BLaER1 (cell line): ENCODE measurements at regions not wholly inside any gene's neighbourhood (a gene's known extent, or its start where the extent isn't known, plus 50 kb on each side); places are given as distances from the start of the nearest gene placed in this dataset.
A peak's percentile ranks its signal among the peaks of the same experiment; 100 is the strongest.

ENCODE experiments used
- H3K27ac ChIP-seq: shearing (Covaris generic); formaldehyde crosslinking; 2 replicates; pipeline ENCODE4 v1.8.1; 2022
- H3K27me3 ChIP-seq: shearing (Covaris generic); formaldehyde crosslinking; 2 replicates; pipeline ENCODE4 v1.8.1; 2022
- H3K36me3 ChIP-seq: shearing (Covaris generic); formaldehyde crosslinking; 2 replicates; pipeline ENCODE4 v1.8.1; 2022
- H3K4me1 ChIP-seq: shearing (Covaris generic); formaldehyde crosslinking; 2 replicates; pipeline ENCODE4 v1.8.1; 2022
- H3K4me2 ChIP-seq: shearing (Covaris generic); formaldehyde crosslinking; 2 replicates; pipeline ENCODE4 v1.8.1; 2022
- H3K4me3 ChIP-seq: shearing (Covaris generic); formaldehyde crosslinking; 2 replicates; pipeline ENCODE4 v1.8.1; 2022
- H3K9ac ChIP-seq: shearing (Covaris generic); formaldehyde crosslinking; 2 replicates; pipeline ENCODE4 v1.8.1; 2022
- H3K9me3 ChIP-seq: shearing (Covaris generic); formaldehyde crosslinking; 2 replicates; pipeline ENCODE4 v1.8.1; 2022
- H4K20me1 ChIP-seq: shearing (Covaris generic); formaldehyde crosslinking; 2 replicates; pipeline ENCODE4 v1.8.1; 2022
- Cebpa-rat ChIP-seq: shearing (Covaris generic); IDR thresholded peaks from 2 replicates; pipeline ENCODE4 v1.8.1; 2022

DNA sequence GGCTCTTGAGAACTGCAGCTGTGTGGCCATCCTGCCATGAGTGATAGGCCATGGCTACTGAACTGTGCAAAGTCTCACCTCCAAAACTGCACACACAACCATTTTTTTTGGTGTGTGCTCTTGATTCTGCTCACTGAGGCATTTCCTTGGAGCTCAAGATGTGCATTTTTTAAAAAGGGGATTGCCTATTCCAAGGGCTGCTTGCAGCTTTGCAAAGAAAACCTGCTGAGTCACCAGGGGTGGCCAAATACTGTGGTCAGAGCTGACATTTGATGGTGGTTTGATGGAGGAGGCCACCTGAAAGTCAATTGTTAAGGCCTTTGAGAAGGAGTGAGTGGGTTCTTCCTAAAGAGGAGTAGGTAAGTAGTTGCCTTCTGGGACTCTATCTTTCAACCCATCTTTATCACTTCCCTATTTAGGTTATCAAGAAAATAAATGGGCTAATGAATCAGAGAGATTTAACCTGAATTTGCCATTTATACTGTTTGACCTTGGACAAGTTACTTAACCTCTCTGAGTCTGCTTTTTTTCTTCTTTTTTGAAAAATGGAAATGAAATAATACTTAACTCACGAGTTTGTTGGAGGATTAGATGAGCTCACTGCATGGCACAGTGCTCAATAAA is 87.9 kb downstream of the CHST2 start:
- Histone ChIP-seq H3K27me3 (no peaks in the 10 kb centered on the region), H3K4me1 (peaks cover 48% of the 10 kb centered on the region), H3K36me3 (no peaks in the 10 kb centered on the region), H3K9me3 (peaks cover 19% of the 10 kb centered on the region), H3K4me3 (no peak overlapping the region), H3K27ac (peak overlapping the region; percentile 64), H3K9ac (peak overlapping the region; percentile 44; the same call in 1 of the 2 replicates), H3K4me2 (peak overlapping the region; percentile 65), H4K20me1 (no peaks in the 10 kb centered on the region)
- no peak for TF ChIP-seq Cebpa-rat

DNA sequence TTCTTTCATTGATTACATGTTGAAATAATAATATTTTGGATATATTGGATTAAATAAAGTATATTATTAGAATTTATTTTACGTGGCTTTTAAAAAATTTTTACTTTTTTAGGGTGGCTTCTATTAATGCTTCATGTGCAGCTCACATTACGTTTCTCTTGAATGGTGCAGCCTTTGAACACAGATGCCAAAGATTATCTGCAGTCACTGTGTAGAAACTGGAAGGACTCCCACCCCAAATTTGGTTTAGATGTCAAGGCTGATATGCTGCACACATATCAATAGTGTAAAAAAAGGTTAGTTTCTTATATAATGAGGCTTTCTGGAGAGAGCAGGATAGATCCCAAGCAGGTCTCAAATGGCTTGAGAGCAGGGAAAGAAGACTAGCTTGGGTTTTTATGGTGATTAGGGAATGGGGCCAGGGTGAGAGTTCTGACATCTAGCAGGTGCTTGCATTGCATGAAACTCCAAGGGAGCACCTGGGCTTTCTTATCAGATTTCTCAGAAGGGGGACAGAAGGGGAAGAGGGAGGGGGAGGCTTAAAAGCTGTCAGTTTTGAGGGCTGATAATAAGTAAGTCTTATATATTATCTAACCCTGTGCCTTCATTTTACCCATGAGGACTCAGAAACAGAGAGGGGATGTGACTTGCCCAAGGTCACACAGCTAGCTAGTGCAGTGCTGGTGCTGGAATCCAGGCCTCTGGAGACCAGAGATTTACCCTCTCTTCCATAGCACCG is 89.6 kb downstream of the CHST2 start:
- Histone ChIP-seq H3K4me1 (peaks cover 47% of the 10 kb centered on the region), H3K4me2 (peak overlapping the region; percentile 17; the same call in 1 of the 2 replicates), H3K9me3 (peaks cover 26% of the 10 kb centered on the region), H3K36me3 (no peaks in the 10 kb centered on the region), H3K9ac (no peak overlapping the region), H3K27me3 (no peaks in the 10 kb centered on the region), H3K27ac (no peak overlapping the region), H4K20me1 (no peaks in the 10 kb centered on the region), H3K4me3 (no peak overlapping the region)
- no peak for TF ChIP-seq Cebpa-rat

DNA sequence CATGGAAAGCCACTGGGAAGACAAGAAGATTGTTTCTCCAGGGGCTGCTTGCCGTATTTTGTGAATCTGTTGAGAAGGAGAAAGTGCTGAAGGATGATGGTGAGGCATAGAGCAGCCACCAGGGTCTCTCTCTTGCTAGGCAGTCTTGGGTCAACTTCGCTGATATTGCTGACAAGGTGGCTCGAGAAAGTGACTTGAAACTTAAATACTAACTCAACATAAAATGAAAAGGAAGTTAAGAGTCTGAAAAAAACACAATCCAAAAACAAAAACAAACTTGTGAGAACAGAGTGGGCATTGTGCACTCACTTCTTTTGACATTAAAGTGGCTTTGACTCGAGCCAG is 90.1 kb downstream of the CHST2 start:
- H3K9ac ChIP-seq: no peak overlapping the region
- peak overlapping the region; percentile 17; the same call in 1 of the 2 replicates for H3K4me2 ChIP-seq

DNA sequence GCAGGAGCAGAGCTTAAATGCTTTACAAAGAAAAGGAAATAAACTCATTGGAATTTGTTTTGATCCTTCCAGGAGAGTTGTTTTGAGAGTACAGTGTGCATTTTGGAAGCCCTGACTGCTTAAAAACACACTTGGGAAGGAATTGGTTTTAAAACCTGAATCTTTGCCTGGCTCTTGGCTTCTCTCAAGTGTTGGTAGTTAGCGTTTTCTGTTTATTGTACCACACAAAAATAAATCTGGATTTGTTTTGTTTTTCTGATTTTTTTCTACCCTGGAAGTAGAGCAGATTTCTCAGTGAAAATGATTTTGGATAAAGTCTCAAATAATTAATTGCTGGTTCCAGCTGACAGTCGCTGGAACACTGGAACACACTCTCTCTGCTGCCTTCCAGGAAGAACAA is 90.6 kb downstream of the CHST2 start:
- Histone ChIP-seq H3K36me3 (no peaks in the 10 kb centered on the region), H3K9ac (no peak overlapping the region), H3K4me2 (peak overlapping the region; percentile 17; the same call in 1 of the 2 replicates), H3K9me3 (peaks cover 24% of the 10 kb centered on the region), H3K27ac (no peak overlapping the region), H4K20me1 (no peaks in the 10 kb centered on the region), H3K4me3 (no peak overlapping the region), H3K4me1 (peaks cover 47% of the 10 kb centered on the region), H3K27me3 (no peaks in the 10 kb centered on the region)
- no peak for TF ChIP-seq Cebpa-rat

More for the DNA sequence above, 90.1 kb downstream of the CHST2 start:
- no peaks in the 10 kb centered on the region for H3K36me3 ChIP-seq
- no peak overlapping the region for H3K4me3 ChIP-seq
- no peaks in the 10 kb centered on the region for H4K20me1 ChIP-seq
- H3K27ac ChIP-seq: no peak overlapping the region
- H3K9me3 ChIP-seq: peaks cover 25% of the 10 kb centered on the region
- no peaks in the 10 kb centered on the region for H3K27me3 ChIP-seq
- no peak for TF ChIP-seq Cebpa-rat
- H3K4me1 ChIP-seq: peaks cover 47% of the 10 kb centered on the region

DNA sequence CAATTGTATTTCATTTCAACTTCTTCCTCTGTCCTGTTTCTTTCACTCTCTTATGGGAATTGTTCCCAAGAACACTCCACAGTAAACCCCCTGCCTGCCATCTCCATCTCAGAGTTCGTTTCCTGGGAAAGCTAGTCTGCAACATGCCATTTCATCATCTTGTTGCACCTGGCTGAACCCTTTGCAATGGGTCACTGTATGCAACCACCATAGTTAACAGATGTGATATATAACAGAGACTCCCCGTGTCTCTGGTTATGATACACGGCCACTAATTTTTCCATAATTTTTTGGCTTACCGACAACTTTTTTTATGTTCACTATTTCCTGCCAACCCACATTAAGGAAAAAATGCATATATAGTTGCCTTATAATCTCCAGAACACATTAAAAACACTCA is 95.5 kb downstream of the CHST2 start:
- Histone ChIP-seq H3K4me3 (no peak overlapping the region), H3K4me1 (peaks cover 46% of the 10 kb centered on the region), H3K4me2 (no peak overlapping the region), H3K9me3 (peaks cover 13% of the 10 kb centered on the region; the same call in 1 of the 2 replicates), H3K36me3 (no peaks in the 10 kb centered on the region), H3K27ac (no peak overlapping the region), H3K27me3 (no peaks in the 10 kb centered on the region), H3K9ac (no peak overlapping the region), H4K20me1 (no peaks in the 10 kb centered on the region)
- TF ChIP-seq Cebpa-rat: no peak
